ENCODE measurements at regions not wholly inside any gene's neighbourhood (a gene's known extent, or its start where the extent isn't known, plus 50 kb on each side); places are given as distances from the start of the nearest gene placed in this dataset.

- in situ Hi-C loops (cut with MboI): no loop called here
- Histone ChIP-seq H3K27ac (ENCODE audit: control insufficient read depth, insufficient read depth) (no peak overlapping the region), H3K27me3 (replicated peaks in 1 of 2; ENCODE audit: control insufficient read depth in 2 of 2, insufficient read depth in 2 of 2, low read length in 1 of 2) (no peaks in the 10 kb centered on the region), H3K4me3 (no peak overlapping the region), H3K79me2 (ENCODE audit: control insufficient read depth, insufficient read depth, low read length) (no peaks in the 10 kb centered on the region), H3K9ac (ENCODE audit: control insufficient read depth, insufficient read depth, low read length) (no peak overlapping the region), H3K4me2 (ENCODE audit: control insufficient read depth, insufficient read depth) (no peak overlapping the region), H3K4me1 (ENCODE audit: control insufficient read depth, insufficient read depth, low read length) (no peaks in the 10 kb centered on the region), H3K36me3 (ENCODE audit: control insufficient read depth in 2 of 2, insufficient read depth in 2 of 2, low read length in 1 of 2) (no peaks in the 10 kb centered on the region), H4K20me1 (ENCODE audit: control insufficient read depth, insufficient read depth) (no peaks in the 10 kb centered on the region), H3K9me3 (replicated peaks; ENCODE audit: control insufficient read depth, insufficient read depth, low read length) (no peaks in the 10 kb centered on the region), H2AFZ (ENCODE audit: control insufficient read depth, low read depth, low read length) (no peak overlapping the region)
- POLR2A ChIA-PET: no interaction called here
- SMC1A ChIA-PET (ENCODE audit: uncharacterized antibody, unreplicated experiment): interaction anchor here (1.0 kb wide), 1 partner anchor 49 kb away, joined by 4 read pairs; no protein-coding TSS in a partner anchor
- CTCF ChIA-PET: no interaction called here
- TF ChIP-seq CREM (IDR thresholded peaks at IDR 0.05; ENCODE audit: low read depth) (no peak), RELA (IDR thresholded peaks at IDR 0.05; ENCODE audit: borderline replicate concordance, partially characterized antibody) (no peak), CHD4 (IDR thresholded peaks at IDR 0.05) (no peak), KAT2A (conservative IDR thresholded peaks at IDR 0.05; ENCODE audit: control insufficient read depth, low read depth, low read length) (no peak), CUX1 (IDR thresholded peaks at IDR 0.05; ENCODE audit: insufficient replicate concordance, low read depth, low read length) (no peak), NR2F1 (conservative IDR thresholded peaks at IDR 0.05) (no peak)
- no peak for ATAC-seq
- intact Hi-C loops (cut with micrococcal nuclease; ENCODE audit: unreplicated experiment): no loop called here
- no peak for FAIRE-seq
- RAD21 ChIA-PET (ENCODE audit: unreplicated experiment): no interaction called here
- BruUV-seq (replicated peaks): no TSS peak
- DNase-seq (ENCODE audit: low read depth, low spot score): no peak
These were observed 158.6 kb upstream of the SNX7 start for GRCh38 chr1:98502937-98503336.

Data from GM12878 (cell line).